ENCODE measurements at regions not wholly inside any gene's neighbourhood (a gene's known extent, or its start where the extent isn't known, plus 50 kb on each side); places are given as distances from the start of the nearest gene placed in this dataset.
A peak's percentile ranks its signal among the peaks of the same experiment; 100 is the strongest.
"Not testable (repeated sequence)": the region's sequence is repeated elsewhere in the genome, so short reads cannot be mapped to it uniquely, and the experiment has no call there.

GRCh38 chr5:136924490-136924889 lies 559.1 kb upstream of the TRPC7 start:
- no peak for DNase-seq

GRCh38 chr5:136910625-136911024 lies 545.3 kb upstream of the TRPC7 start:
- DNase-seq, result no peak

- DNase-seq, result no peak
These were observed 544.6 kb upstream of the TRPC7 start for GRCh38 chr5:136909906-136910305.

- no peak for DNase-seq
These were observed 542.0 kb upstream of the TRPC7 start for GRCh38 chr5:136907371-136907770.

- DNase-seq, result no peak
These were observed 541.2 kb upstream of the TRPC7 start for GRCh38 chr5:136906545-136906944.

- no peak for DNase-seq
These were observed 540.2 kb upstream of the TRPC7 start for GRCh38 chr5:136905571-136905970.

GRCh38 chr5:136894070-136894469 lies 528.7 kb upstream of the TRPC7 start:
- DNase-seq, result no peak

- no peak for DNase-seq
These were observed 526.7 kb upstream of the TRPC7 start for GRCh38 chr5:136892000-136892399.

- DNase-seq, result no peak
These were observed 526.0 kb upstream of the TRPC7 start for GRCh38 chr5:136891175-136891972.

GRCh38 chr5:136890431-136891148 lies 525.2 kb upstream of the TRPC7 start:
- no peak for DNase-seq

GRCh38 chr5:136886608-136887007 lies 521.3 kb upstream of the TRPC7 start:
- no peak for DNase-seq

GRCh38 chr5:136864960-136865359 lies 499.6 kb upstream of the TRPC7 start:
- DNase-seq, result no peak

- DNase-seq, result no peak
These were observed 491.3 kb upstream of the TRPC7 start for GRCh38 chr5:136856648-136857047.

GRCh38 chr5:136853971-136854370 lies 488.6 kb upstream of the TRPC7 start:
- DNase-seq, result no peak

- DNase-seq, result no peak
These were observed 475.3 kb upstream of the TRPC7 start for GRCh38 chr5:136840601-136841000.

- no peak for DNase-seq
These were observed 470.7 kb upstream of the TRPC7 start for GRCh38 chr5:136836093-136836492.

GRCh38 chr5:136820848-136821247 lies 455.5 kb upstream of the TRPC7 start:
- no peak for DNase-seq

- DNase-seq, result no peak
These were observed 454.4 kb upstream of the TRPC7 start for GRCh38 chr5:136819526-136820302.

GRCh38 chr5:136816327-136816726 lies 451.0 kb upstream of the TRPC7 start:
- no peak for DNase-seq

- no peak for DNase-seq
These were observed 449.5 kb upstream of the TRPC7 start for GRCh38 chr5:136814619-136815378.

GRCh38 chr5:136812270-136812669 lies 446.9 kb upstream of the TRPC7 start:
- DNase-seq, result not testable (repeated sequence)

- peak; percentile 54 for DNase-seq
These were observed 446.2 kb upstream of the TRPC7 start for GRCh38 chr5:136811551-136811950.

- DNase-seq, result no peak
These were observed 445.7 kb upstream of the TRPC7 start for GRCh38 chr5:136811086-136811485.

All from amniotic stem cell (primary cell).